ENCODE measurements at regions not wholly inside any gene's neighbourhood (a gene's known extent, or its start where the extent isn't known, plus 50 kb on each side); places are given as distances from the start of the nearest gene placed in this dataset.

DNA sequence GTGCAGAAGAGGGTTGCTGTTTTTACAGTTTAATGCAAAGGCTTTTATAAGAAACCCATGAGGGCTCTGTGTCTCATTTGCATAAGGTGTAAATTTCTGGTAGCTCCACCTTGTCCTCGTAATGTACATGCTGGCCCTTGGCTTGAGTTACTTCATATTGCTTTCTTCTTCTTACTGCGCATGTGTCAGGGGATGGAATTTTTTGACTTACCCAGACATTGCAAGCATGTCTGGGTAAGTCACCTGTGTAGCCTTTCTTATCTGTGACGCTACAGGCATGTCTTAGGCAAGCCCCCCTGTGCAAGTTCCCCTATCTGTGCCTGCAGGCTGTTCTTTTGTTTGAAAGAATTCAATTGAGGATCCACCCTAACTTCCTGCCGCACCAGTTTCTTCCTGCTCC, 274.2 kb downstream of the ETNK1 start:
- TF ChIP-seq, protein P1, sequence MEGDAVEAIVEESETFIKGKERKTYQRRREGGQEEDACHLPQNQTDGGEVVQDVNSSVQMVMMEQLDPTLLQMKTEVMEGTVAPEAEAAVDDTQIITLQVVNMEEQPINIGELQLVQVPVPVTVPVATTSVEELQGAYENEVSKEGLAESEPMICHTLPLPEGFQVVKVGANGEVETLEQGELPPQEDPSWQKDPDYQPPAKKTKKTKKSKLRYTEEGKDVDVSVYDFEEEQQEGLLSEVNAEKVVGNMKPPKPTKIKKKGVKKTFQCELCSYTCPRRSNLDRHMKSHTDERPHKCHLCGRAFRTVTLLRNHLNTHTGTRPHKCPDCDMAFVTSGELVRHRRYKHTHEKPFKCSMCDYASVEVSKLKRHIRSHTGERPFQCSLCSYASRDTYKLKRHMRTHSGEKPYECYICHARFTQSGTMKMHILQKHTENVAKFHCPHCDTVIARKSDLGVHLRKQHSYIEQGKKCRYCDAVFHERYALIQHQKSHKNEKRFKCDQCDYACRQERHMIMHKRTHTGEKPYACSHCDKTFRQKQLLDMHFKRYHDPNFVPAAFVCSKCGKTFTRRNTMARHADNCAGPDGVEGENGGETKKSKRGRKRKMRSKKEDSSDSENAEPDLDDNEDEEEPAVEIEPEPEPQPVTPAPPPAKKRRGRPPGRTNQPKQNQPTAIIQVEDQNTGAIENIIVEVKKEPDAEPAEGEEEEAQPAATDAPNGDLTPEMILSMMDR (conservative IDR thresholded peaks at IDR 0.05 in 1 of 2, IDR thresholded peaks at IDR 0.05 in 1 of 2; ENCODE audit: low read depth in 1 of 2, low read length in 2 of 2) = no peak
- no peak for TF ChIP-seq EZH2 (IDR thresholded peaks at IDR 0.05; ENCODE audit: low read length, missing control alignments)
